Sigmoid colon (tissue), 4 donors: ENCODE measurements at regions not wholly inside any gene's neighbourhood (a gene's known extent, or its start where the extent isn't known, plus 50 kb on each side); places are given as distances from the start of the nearest gene placed in this dataset.

Experiments used
- EP300 ChIP-seq, 4 donors: sonication (generic); formaldehyde crosslinking; IDR thresholded peaks; one replicate each; pipeline ENCODE4 v1.6.1; 2017; ENCODE audit warnings: antibody characterized with exemption in 4 of 4
- POLR2A ChIP-seq, 2 donors: fragments of 450-650 bp; IDR thresholded peaks; one replicate each; pipeline ENCODE4 v1.6.1; 2016; ENCODE audit warnings: antibody characterized with exemption in 2 of 2, mild to moderate bottlenecking in 2 of 2, moderate library complexity in 2 of 2
- POLR2AphosphoS5 ChIP-seq, 4 donors: sonication (generic); formaldehyde crosslinking; IDR thresholded peaks; one replicate each; pipeline ENCODE4 v1.6.1; 2017; ENCODE audit warnings: antibody characterized with exemption in 4 of 4
- TF ChIP-seq, protein P1 (sequence below), 4 experiments: fragments of 450-650 bp in 3 of 4; fragments of 200-600 bp in 1 of 4; IDR thresholded peaks; one replicate each; pipeline ENCODE4 v1.5.1; 2016 to 2019; ENCODE audit warnings: antibody characterized with exemption in 4 of 4, mild to moderate bottlenecking in 3 of 4, moderate library complexity in 2 of 4

DNA sequence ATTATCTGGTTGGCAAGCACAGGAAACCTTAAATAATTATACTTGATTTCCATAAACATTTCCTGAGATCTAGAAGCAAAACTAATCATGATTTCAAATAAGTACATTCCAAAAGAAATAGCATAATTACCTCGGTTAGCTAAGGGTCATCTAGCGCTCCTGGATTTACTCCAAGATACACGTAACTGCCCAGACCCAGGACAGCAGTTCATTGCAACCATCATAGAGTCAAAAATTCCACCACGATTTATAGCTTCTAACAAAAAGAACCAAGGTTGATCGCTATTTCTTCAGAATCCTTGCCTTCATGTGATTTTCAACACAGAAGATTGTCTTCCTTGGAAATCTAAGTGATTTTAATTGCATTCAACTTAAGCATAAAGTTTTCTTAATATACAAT, 1235.5 kb upstream of the TENM3 start:
- TF ChIP-seq, protein P1, sequence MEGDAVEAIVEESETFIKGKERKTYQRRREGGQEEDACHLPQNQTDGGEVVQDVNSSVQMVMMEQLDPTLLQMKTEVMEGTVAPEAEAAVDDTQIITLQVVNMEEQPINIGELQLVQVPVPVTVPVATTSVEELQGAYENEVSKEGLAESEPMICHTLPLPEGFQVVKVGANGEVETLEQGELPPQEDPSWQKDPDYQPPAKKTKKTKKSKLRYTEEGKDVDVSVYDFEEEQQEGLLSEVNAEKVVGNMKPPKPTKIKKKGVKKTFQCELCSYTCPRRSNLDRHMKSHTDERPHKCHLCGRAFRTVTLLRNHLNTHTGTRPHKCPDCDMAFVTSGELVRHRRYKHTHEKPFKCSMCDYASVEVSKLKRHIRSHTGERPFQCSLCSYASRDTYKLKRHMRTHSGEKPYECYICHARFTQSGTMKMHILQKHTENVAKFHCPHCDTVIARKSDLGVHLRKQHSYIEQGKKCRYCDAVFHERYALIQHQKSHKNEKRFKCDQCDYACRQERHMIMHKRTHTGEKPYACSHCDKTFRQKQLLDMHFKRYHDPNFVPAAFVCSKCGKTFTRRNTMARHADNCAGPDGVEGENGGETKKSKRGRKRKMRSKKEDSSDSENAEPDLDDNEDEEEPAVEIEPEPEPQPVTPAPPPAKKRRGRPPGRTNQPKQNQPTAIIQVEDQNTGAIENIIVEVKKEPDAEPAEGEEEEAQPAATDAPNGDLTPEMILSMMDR (IDR thresholded peaks at IDR 0.05): no peak
- TF ChIP-seq POLR2AphosphoS5 (IDR thresholded peaks at IDR 0.05): no peak
- no peak for TF ChIP-seq POLR2A (IDR thresholded peaks at IDR 0.05)
- TF ChIP-seq EP300 (IDR thresholded peaks at IDR 0.05): no peak
